ENCODE measurements at regions not wholly inside any gene's neighbourhood (a gene's known extent, or its start where the extent isn't known, plus 50 kb on each side); places are given as distances from the start of the nearest gene placed in this dataset.

DNA sequence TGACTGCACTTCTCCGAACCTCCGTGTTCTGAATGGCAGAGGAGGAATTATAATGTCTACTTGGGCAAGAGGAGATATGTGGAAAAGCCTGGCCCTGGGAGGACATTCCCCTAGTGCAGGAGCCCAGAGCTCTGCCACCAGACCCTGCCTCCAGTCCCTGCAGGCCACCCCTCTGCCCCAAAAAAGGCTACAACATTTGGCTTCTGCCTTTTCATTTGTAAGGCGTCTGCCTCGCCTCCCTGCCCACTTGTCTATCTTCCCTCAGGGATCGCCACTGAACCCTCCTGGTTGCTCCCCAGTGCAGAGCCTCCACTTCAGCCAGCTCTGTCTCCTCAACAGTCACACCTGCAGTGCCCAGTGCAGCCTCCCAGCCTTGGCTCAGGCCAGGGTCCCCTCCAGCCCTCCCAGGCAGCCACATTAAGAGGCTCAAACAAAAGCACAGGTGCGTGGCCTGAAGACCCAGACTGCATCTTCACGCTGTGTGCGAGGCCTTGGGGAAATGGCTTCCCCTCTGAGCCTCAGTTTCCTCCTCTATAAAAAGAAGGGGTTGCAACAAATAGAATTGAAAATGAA lies 125.9 kb upstream of the SMAD3 start:
- no peaks in the 10 kb centered on the region for H3K27me3 ChIP-seq (ENCODE audit: insufficient read depth, low read length)
- peaks cover 4% of the 10 kb centered on the region; the same call in 1 of the 2 replicates for H3K4me1 ChIP-seq (ENCODE audit: insufficient read depth, low read length)
- no peaks in the 10 kb centered on the region for H3K36me3 ChIP-seq (ENCODE audit: insufficient read depth, low read depth, low read length)
- H3K27ac ChIP-seq (ENCODE audit: low read length): no peak overlapping the region
- H3K9me3 ChIP-seq (ENCODE audit: insufficient read depth, low read depth, low read length): no peaks in the 10 kb centered on the region; the same call in 1 of the 2 replicates
- H3K9ac ChIP-seq (ENCODE audit: low read depth, low read length): no peak overlapping the region
- no peak overlapping the region for H3K4me3 ChIP-seq (ENCODE audit: low read length)

DNA sequence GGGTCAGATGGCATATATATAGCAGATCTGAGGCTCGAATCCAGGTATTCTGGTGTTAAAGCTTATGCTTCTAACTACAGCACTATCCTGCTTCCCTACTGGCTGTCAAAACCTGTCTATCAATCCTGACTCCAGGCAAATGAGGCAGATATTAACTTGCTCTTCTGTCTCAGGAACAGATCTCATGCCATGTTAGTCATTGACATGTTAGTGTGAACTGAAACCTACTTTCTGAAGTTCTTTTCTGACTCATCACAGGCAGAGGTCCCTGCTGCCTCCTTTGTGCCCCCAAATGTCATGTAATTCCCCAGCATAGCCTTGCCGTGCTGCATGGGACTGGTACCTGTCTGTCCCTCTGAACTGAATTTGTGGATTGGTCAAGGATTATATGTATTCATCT lies 125.0 kb upstream of the SMAD3 start:
- Histone ChIP-seq H3K4me1 (ENCODE audit: insufficient read depth, low read length) (peaks cover 4% of the 10 kb centered on the region; the same call in 1 of the 2 replicates), H3K9ac (ENCODE audit: low read depth, low read length) (no peak overlapping the region), H3K27ac (ENCODE audit: low read length) (no peak overlapping the region), H3K9me3 (ENCODE audit: insufficient read depth, low read depth, low read length) (no peaks in the 10 kb centered on the region; the same call in 1 of the 2 replicates), H3K4me3 (ENCODE audit: low read length) (no peak overlapping the region), H3K27me3 (ENCODE audit: insufficient read depth, low read length) (no peaks in the 10 kb centered on the region), H3K36me3 (ENCODE audit: insufficient read depth, low read depth, low read length) (no peaks in the 10 kb centered on the region)

DNA sequence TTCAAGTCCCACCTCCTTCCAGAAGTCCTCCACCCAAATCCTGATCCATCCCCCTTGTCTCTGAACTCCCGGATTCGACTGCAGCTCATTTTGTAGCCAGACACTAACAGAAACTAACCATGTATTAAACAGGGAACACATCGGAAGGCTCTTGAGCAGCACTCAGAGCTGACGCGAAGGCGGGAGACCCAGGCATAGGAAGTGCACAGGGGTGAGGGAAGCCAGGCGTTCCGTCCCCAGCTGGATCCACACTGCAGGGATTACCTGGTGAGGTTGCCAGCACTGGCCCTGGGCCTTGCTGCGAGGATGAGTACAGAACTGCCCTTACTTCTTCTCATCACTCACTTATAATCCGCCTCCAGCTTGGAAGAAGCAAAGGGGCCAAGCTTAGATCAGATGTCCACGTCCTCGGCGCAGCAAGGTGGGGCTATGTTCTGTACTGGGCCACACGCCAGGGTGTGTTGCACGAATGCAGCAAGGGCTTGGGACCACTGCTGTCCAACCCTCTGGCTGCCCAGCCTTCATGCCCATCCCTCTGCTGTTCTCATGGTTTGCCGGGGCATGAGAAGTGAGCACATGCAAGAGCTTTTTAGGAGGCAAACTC lies 124.2 kb upstream of the SMAD3 start:
- no peaks in the 10 kb centered on the region; the same call in 1 of the 2 replicates for H3K9me3 ChIP-seq (ENCODE audit: insufficient read depth, low read depth, low read length)
- no peak overlapping the region for H3K9ac ChIP-seq (ENCODE audit: low read depth, low read length)
- H3K4me3 ChIP-seq (ENCODE audit: low read length): no peak overlapping the region
- H3K27ac ChIP-seq (ENCODE audit: low read length): no peak overlapping the region
- H3K36me3 ChIP-seq (ENCODE audit: insufficient read depth, low read depth, low read length): no peaks in the 10 kb centered on the region
- no peaks in the 10 kb centered on the region for H3K27me3 ChIP-seq (ENCODE audit: insufficient read depth, low read length)
- H3K4me1 ChIP-seq (ENCODE audit: insufficient read depth, low read length): peaks cover 4% of the 10 kb centered on the region; the same call in 1 of the 2 replicates

DNA sequence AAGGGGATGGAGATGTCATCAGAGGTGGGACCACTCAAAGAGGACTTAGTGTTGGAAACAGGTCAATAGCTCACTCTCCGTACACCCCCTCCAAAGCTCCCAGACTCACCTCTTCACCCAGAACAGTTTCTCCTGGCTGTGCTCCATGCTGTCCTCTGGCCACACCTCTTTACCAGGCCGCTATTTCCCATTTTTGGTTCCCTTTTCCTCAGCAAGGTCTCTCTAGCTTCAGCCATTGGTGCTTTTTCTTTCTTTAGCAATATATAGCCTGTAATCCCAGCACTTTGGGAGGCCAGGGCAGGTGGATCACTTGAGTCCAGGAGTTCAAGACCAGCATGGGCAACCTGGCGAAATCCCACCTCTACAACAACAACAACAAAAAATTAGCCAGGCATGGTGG lies 123.6 kb upstream of the SMAD3 start:
- H3K27me3 ChIP-seq (ENCODE audit: insufficient read depth, low read length): no peaks in the 10 kb centered on the region
- H3K36me3 ChIP-seq (ENCODE audit: insufficient read depth, low read depth, low read length): no peaks in the 10 kb centered on the region
- H3K9me3 ChIP-seq (ENCODE audit: insufficient read depth, low read depth, low read length): no peaks in the 10 kb centered on the region; the same call in 1 of the 2 replicates
- no peak overlapping the region for H3K27ac ChIP-seq (ENCODE audit: low read length)
- H3K9ac ChIP-seq (ENCODE audit: low read depth, low read length): no peak overlapping the region
- no peak overlapping the region for H3K4me3 ChIP-seq (ENCODE audit: low read length)
- peaks cover 4% of the 10 kb centered on the region; the same call in 1 of the 2 replicates for H3K4me1 ChIP-seq (ENCODE audit: insufficient read depth, low read length)

DNA sequence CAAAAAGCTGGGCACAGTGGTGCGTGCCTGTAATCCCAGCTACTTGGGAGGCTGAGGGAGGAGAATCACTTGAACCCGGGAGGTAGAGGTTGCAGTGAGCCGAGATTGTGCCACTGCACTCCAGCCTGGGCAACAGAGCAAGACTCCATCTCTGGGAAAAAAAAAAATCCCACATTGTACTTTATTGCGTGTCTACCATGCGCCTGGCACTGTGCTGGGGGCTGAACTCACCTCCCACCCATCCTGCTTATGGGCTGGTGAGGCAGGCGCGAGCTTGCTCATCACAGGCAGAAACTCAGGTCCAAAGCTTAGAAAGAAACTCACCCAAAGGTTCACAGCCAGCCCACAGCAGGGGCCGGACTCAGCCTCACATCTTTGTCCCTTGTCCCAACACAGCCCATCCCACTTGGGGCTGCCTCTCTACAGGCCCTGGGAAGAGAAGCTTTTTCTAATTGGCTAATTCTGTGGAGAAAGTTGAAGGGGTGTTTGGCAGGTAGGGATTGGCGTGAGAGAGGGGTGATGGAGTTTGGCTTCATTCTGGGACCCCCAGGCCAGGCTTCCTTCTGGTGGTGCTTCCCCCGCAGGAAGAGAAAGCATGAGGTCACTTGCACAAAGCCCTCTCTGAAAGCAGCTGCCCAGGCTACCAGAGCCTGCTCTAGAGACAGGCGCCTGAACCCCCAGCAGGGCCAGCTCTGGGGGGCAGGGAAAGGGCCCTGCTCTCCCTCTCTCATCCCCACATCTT lies 122.6 kb upstream of the SMAD3 start:
- Histone ChIP-seq H3K9ac (ENCODE audit: low read depth, low read length) (no peak overlapping the region), H3K27ac (ENCODE audit: low read length) (no peak overlapping the region), H3K9me3 (ENCODE audit: insufficient read depth, low read depth, low read length) (no peaks in the 10 kb centered on the region; the same call in 1 of the 2 replicates), H3K27me3 (ENCODE audit: insufficient read depth, low read length) (no peaks in the 10 kb centered on the region), H3K36me3 (ENCODE audit: insufficient read depth, low read depth, low read length) (no peaks in the 10 kb centered on the region), H3K4me3 (ENCODE audit: low read length) (no peak overlapping the region), H3K4me1 (ENCODE audit: insufficient read depth, low read length) (peaks cover 4% of the 10 kb centered on the region; the same call in 1 of the 2 replicates)

DNA sequence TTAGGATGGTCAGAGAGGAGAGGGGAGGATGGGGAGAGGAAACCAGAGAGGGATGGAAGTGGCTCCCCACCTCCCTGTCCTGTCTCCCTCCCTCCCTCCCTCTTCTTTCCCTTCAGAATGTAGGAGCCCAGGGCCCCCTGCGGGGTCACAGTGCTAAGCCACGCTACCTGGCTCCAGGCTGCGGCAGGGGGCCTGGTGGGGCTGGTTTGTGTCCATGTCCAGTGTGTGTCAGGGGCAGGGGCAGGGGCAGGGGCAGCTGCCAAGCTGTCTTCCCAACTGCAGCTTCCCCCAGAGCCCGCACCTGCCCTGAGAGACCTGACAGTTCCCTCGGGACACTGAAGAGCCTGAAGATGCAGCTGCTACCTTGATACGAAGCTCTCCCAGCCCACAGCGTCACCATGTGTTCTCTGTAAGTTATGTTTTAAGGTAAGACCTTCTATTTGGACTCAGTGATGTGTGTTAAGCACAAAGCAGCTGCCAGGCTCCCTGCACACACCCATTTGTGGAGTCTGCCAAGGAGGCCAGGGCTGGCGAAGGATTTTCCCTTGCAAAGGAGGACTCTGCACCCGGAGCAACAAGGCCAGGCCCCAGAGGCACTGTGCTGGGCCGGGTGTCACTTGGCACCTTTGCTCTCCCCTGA lies 121.8 kb upstream of the SMAD3 start:
- no peak overlapping the region for H3K9ac ChIP-seq (ENCODE audit: low read depth, low read length)
- no peak overlapping the region for H3K27ac ChIP-seq (ENCODE audit: low read length)
- no peaks in the 10 kb centered on the region for H3K27me3 ChIP-seq (ENCODE audit: insufficient read depth, low read length)
- H3K36me3 ChIP-seq (ENCODE audit: insufficient read depth, low read depth, low read length): no peaks in the 10 kb centered on the region
- H3K4me1 ChIP-seq (ENCODE audit: insufficient read depth, low read length): peaks cover 4% of the 10 kb centered on the region; the same call in 1 of the 2 replicates
- H3K9me3 ChIP-seq (ENCODE audit: insufficient read depth, low read depth, low read length): no peaks in the 10 kb centered on the region
- H3K4me3 ChIP-seq (ENCODE audit: low read length): no peak overlapping the region

DNA sequence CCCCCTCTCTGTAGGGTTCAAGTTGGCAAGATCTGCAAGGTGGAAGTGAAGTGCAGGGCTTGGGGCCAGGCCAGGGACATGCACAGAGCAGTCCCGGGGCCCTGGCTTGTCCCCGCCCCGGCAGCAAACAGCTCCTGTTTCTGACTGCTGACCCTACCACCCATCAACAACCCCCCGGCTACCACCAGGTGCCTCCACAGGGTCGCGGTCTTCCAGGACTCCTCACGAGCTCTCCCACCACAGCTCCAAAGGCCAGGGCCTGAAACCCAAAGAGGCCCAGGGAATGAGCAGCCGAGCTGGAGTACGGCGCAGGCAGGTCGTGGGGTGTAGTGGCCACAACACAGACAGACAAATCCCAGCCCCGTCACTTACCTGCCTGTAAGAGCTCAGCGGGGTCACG lies 121.3 kb upstream of the SMAD3 start:
- Histone ChIP-seq H3K36me3 (ENCODE audit: insufficient read depth, low read depth, low read length) (no peaks in the 10 kb centered on the region), H3K4me3 (ENCODE audit: low read length) (no peak overlapping the region), H3K9me3 (ENCODE audit: insufficient read depth, low read depth, low read length) (no peaks in the 10 kb centered on the region), H3K27ac (ENCODE audit: low read length) (no peak overlapping the region), H3K27me3 (ENCODE audit: insufficient read depth, low read length) (no peaks in the 10 kb centered on the region), H3K9ac (ENCODE audit: low read depth, low read length) (no peak overlapping the region), H3K4me1 (ENCODE audit: insufficient read depth, low read length) (peaks cover 4% of the 10 kb centered on the region; the same call in 1 of the 2 replicates)

DNA sequence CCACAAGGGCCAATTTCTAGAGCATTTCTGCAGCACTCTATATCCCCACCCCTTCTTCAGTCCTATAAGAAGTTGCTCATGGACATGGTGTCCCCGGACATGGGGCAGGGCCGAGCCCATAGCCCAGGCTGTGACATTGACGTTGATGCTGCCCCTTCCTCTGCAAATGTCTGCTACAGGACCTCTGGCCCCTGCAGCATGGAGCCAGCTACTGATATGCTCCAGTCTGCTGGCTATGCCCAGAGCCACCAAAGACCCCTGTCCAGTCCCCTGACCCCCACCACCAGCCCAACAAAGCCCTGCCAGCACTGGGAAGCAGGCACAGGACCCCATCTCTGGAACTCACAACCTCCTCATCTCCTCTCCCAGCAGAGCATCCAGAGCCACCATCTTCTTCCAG lies 120.1 kb upstream of the SMAD3 start:
- no peak overlapping the region for H3K4me3 ChIP-seq (ENCODE audit: low read length)
- H3K27ac ChIP-seq (ENCODE audit: low read length): no peak overlapping the region
- H3K36me3 ChIP-seq (ENCODE audit: insufficient read depth, low read depth, low read length): no peaks in the 10 kb centered on the region
- H3K9ac ChIP-seq (ENCODE audit: low read depth, low read length): no peak overlapping the region
- H3K9me3 ChIP-seq (ENCODE audit: insufficient read depth, low read depth, low read length): no peaks in the 10 kb centered on the region
- H3K27me3 ChIP-seq (ENCODE audit: insufficient read depth, low read length): no peaks in the 10 kb centered on the region
- H3K4me1 ChIP-seq (ENCODE audit: insufficient read depth, low read length): peaks cover 4% of the 10 kb centered on the region; the same call in 1 of the 2 replicates

DNA sequence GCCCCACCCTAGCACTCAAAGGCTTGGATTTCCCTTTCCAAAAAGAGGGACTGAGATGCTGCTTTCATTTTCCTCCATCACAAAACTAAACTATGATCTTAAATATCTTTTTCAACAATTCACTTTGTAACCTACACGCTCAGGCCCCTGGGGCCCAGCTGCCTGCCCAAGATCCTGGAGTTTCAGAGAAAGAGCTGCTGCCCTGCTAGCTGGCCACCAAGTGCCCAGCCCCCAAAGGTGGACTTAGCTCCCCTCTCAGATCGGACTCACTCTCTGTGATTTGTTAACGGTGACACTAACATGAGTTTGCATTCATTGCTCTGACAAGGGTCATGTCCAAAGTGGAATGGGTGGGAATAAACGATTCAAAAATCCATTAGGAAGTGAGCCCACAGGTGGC lies 119.6 kb upstream of the SMAD3 start:
- Histone ChIP-seq H3K4me3 (ENCODE audit: low read length) (no peak overlapping the region), H3K9me3 (ENCODE audit: insufficient read depth, low read depth, low read length) (no peaks in the 10 kb centered on the region), H3K36me3 (ENCODE audit: insufficient read depth, low read depth, low read length) (no peaks in the 10 kb centered on the region), H3K27ac (ENCODE audit: low read length) (no peak overlapping the region), H3K4me1 (ENCODE audit: insufficient read depth, low read length) (peaks cover 4% of the 10 kb centered on the region; the same call in 1 of the 2 replicates), H3K27me3 (ENCODE audit: insufficient read depth, low read length) (no peaks in the 10 kb centered on the region), H3K9ac (ENCODE audit: low read depth, low read length) (no peak overlapping the region)

DNA sequence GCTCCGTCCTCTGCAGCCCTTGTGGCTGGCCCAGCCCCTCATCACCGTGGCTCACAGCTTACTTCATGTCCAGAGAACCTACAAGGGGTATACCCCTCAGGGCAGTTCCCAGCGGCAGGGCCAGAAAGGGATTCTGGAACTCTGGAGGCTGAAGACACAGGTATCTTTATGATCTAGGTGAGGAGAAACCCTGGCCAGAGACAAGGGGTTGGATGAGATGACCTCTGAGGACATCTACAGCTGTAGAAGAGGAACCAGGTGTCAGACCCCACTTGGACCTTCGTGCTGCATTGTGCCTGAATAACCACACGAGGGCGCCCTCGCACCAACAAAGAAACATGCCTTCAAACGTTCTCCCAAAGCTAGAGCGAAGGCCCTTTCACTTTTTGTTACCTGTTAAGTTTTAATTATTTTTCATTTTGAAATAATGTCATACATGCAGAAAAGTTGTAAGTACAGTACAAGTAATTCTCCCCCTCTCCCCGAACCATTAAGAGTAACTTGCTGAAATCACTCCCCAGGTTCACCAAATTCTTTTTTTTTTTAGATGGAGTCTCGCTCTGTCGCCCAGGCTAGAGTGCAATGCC lies 118.7 kb upstream of the SMAD3 start:
- Histone ChIP-seq H3K27me3 (ENCODE audit: insufficient read depth, low read length) (no peaks in the 10 kb centered on the region), H3K4me1 (ENCODE audit: insufficient read depth, low read length) (peaks cover 4% of the 10 kb centered on the region; the same call in 1 of the 2 replicates), H3K36me3 (ENCODE audit: insufficient read depth, low read depth, low read length) (no peaks in the 10 kb centered on the region), H3K9me3 (ENCODE audit: insufficient read depth, low read depth, low read length) (no peaks in the 10 kb centered on the region), H3K4me3 (ENCODE audit: low read length) (no peak overlapping the region), H3K9ac (ENCODE audit: low read depth, low read length) (no peak overlapping the region), H3K27ac (ENCODE audit: low read length) (no peak overlapping the region)

DNA sequence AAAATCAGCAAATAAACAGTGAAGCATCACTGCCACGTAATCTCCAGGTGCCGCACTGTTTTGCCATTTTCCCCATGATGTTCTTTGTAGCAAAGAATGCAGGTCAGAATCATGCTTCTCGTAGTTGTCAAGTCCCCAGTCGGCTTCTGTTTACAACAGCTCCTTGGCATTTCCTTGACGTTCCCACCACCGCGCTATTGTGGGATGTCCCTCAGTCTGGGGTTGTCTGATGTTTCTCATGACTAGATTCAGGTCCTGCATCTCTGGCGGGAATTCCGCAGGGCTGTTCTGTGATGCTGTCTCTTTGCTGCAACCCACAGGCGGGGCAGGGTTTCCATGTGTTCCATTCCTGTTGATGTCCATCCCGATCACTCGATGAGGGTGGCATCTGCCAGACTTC lies 117.9 kb upstream of the SMAD3 start:
- no peak overlapping the region for H3K9ac ChIP-seq (ENCODE audit: low read depth, low read length)
- H3K4me3 ChIP-seq (ENCODE audit: low read length): no peak overlapping the region
- H3K4me1 ChIP-seq (ENCODE audit: insufficient read depth, low read length): peaks cover 4% of the 10 kb centered on the region; the same call in 1 of the 2 replicates
- no peaks in the 10 kb centered on the region for H3K9me3 ChIP-seq (ENCODE audit: insufficient read depth, low read depth, low read length)
- no peak overlapping the region for H3K27ac ChIP-seq (ENCODE audit: low read length)
- H3K27me3 ChIP-seq (ENCODE audit: insufficient read depth, low read length): no peaks in the 10 kb centered on the region
- no peaks in the 10 kb centered on the region for H3K36me3 ChIP-seq (ENCODE audit: insufficient read depth, low read depth, low read length)
